Left cardiac atrium (tissue), 4 donors: ENCODE measurements at regions not wholly inside any gene's neighbourhood (a gene's known extent, or its start where the extent isn't known, plus 50 kb on each side); places are given as distances from the start of the nearest gene placed in this dataset.
A peak's percentile ranks its signal among the peaks of the same experiment; 100 is the strongest.

ENCODE experiments used
- ATAC-seq, 2 donors: fragments of 200-7000 bp; cut with Tn5 transposase; one replicate each; pipeline ENCODE4 v1.9.1; 2020; ENCODE audit warnings: mild to moderate bottlenecking in 2 of 2, moderate library complexity in 2 of 2
- DNase-seq: peaks from one replicate; pipeline ENCODE4 v3.0.0-alpha.2; 2020
- intact Hi-C, 2 donors: fragments of 100-400 bp; cut with DNase I; formaldehyde crosslinking; loops; one replicate each; pipeline versions ENCODE4 v1.14.1 to v1.15.1; 2022 to 2023
- donor health status: DM: no; HTN: yes; CAD: no.
- donor health status: DM: no; HTN: yes; CAD: no; lungs with severe emphysema.
- donor health status: DM: yes; HTN: yes; CAD: no.
- donor health status: Dilated cardiomyopathy.

GRCh38 chr3:163684651-163685050 lies 1393.6 kb downstream of the SI start:
- no peak for ATAC-seq
- DNase-seq: no peak
- intact Hi-C loops: no loop called here

DNA sequence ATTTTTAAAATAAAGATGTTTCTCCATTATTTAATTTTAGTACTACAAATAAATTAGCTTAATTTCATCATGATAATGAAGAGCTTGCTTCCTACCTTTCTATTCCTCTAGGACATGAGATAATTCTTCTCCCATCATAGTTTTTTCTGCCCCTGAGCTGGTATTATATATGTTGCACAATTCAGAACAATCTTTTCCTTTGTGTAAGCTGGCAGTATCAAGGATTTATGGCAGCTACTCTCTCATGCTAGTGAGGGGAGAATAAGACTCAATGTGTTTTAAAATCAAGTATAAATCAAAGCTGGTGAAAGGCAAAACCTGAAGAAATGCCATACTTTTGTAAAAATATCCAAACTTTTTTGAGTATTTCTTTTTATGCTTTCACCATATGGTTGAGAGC lies 1405.3 kb downstream of the SI start:
- no peak for DNase-seq
- intact Hi-C loops: no loop called here
- ATAC-seq: no peak

DNA sequence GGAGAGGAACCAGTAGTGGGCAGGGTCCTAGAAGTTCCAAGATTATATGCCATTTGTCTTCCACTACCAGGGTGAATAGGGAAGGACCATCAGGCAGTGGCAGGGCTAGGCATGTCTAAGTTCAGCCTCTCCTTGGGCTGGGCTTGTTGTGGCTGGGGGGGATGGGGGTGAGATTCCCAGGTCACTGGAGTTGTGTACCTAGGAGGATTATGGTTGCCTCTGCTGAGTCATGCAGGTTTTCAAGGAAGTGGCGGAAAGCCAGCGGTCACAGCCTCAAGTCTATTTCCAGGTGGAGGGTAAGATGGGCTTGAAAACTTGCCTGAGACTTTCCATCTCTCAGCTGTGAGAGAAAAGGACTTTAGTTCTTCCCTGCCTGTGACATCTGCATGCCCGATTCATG lies 1407.1 kb downstream of the SI start:
- intact Hi-C loops: no loop called here
- ATAC-seq (no peak), DNase-seq (no peak)

GRCh38 chr3:163664466-163664865 lies 1413.8 kb downstream of the SI start:
- no peak for ATAC-seq
- DNase-seq: no peak
- intact Hi-C loops: no loop called here

GRCh38 chr3:163657088-163657487 lies 1421.2 kb downstream of the SI start:
- no peak for ATAC-seq
- no peak for DNase-seq
- intact Hi-C loops: no loop called here

DNA sequence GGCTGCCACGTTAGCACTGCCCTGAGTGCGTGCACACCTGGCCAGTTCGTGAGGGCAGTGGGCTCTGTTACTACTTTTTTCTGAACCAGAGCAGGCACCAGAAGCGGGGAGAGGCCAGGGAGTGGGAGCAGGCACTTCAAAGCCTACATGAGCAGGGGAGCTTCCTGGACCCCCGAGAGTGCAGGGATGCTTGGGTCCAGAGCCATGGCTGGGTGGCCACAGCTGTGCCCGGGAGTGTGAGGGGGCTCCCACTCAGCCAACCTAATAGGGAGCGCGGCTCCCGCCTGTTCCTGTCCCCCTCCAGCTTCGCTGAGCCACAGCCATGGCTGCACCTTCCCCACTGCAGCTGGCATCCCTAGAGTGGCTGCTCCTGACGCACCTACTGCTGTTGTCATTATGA lies 1423.3 kb downstream of the SI start:
- intact Hi-C loops: no loop called here
- ATAC-seq: no peak
- DNase-seq: no peak

DNA sequence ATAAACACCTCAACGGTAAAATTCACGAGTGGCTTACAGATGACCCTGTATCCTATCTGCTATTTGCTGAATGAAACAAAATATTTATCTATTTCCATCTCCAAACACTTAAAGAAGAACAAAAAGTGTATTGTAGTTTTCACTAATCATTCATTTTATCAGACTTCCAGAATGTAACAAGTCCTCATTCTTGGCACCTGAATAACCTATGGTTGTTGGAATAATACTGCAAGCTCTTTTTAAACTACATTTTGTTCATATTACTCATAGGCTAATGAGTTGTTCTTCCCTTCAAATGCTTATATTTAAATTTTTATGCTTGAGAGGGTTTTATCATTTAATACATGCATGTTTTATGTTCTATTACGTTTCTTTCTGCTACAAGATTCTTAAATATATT lies 1434.1 kb downstream of the SI start:
- ATAC-seq: no peak
- no peak for DNase-seq
- intact Hi-C loops: no loop called here

DNA sequence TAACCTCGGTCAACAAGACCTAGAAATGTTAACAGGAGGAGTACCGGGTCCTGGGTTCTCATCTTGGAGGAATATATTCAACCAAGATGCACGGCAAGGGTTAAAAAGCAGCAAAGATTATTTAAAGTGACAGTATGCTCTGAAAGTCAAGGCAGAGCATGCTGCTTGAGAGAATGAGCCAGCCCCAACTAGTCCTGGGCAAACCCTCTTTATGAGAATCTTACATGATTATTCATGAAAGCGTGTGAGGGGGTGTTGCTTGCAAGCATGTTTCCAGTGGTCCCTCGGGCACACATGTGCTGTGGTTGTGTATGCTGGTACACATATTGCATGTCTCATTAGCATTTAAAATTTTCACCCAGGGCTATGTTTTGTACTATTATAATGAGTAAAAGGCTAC lies 1445.6 kb downstream of the SI start:
- ATAC-seq (no peak), DNase-seq (no peak)
- intact Hi-C loops: no loop called here

DNA sequence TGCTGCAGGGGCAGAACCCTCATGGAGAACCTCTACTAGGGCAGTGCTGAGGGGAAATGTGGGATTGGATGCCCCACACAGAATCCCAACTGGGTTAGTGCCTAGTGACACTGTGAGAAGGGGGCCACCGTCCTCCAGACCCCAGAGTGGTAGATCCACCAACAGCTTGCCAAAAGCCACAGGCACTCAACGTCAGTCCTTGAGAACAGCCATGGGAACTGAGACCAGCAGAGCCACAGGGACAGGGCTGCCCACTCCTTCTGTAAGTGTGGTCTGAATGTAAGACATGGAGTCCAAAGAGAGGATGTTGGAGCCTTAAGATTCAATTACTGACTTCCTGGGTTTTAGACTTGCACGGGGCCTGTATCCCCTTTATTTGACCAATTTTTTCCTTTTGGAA lies 1451.5 kb downstream of the SI start:
- intact Hi-C loops: no loop called here
- no peak for ATAC-seq
- no peak for DNase-seq

DNA sequence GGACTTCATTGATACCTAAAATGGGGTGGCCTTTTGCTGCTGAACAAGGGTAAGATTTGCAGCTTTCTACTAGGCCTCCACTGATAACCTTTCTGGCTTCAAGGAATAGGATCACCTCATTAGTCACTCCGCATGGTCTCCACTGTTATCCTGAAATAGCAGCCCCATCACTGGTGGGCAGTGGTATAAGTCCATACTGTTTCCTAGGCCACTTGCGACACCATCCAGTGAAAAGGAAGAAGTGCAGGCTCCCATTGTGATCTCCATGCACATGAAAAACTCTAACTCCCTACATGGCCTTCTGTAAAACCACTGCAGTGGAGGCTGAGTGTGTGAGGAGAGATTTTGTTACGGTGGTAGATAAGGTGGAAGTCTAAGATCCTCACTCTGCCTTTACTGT lies 1455.9 kb downstream of the SI start:
- intact Hi-C loops: no loop called here
- DNase-seq: no peak
- ATAC-seq: peak in 1 of 2 donors; percentile 30

GRCh38 chr3:163614886-163615285 lies 1463.4 kb downstream of the SI start:
- no peak for ATAC-seq
- intact Hi-C loops: no loop called here

GRCh38 chr3:163605915-163606314 lies 1472.4 kb downstream of the SI start:
- ATAC-seq: no peak
- intact Hi-C loops: no loop called here
- no peak for DNase-seq

More at GRCh38 chr3:163614886-163615285, 1463.4 kb downstream of the SI start:
- no peak for DNase-seq

GRCh38 chr3:163601426-163601825 lies 1476.9 kb downstream of the SI start:
- ATAC-seq: no peak

GRCh38 chr3:163587342-163587741 lies 1491.0 kb downstream of the SI start:
- no peak for ATAC-seq
- no peak for DNase-seq
- intact Hi-C loops: no loop called here

More at GRCh38 chr3:163601426-163601825, 1476.9 kb downstream of the SI start:
- no peak for DNase-seq
- intact Hi-C loops: no loop called here

DNA sequence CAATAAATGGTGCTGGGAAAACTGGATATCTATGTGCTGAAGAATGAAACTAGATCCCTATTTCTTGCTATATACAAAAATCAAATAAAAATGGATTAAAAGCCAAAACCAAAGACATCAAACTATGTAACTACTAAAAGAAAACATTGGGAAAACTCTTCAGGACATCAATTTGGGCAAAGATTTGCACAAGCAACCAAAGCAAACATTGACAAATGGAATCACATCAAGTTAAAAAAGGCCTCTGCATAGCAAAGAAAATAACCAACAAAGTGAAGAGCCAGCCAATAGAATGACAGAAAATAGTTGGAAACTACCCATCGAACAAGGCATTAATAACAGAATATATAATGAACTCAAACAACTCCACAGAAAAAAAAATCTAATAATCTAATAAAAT lies 1495.3 kb downstream of the SI start:
- DNase-seq (no peak), ATAC-seq (no peak)
- intact Hi-C loops: no loop called here

GRCh38 chr3:163577271-163577670 lies 1501.0 kb downstream of the SI start:
- ATAC-seq (no peak), DNase-seq (no peak)
- intact Hi-C loops: no loop called here

DNA sequence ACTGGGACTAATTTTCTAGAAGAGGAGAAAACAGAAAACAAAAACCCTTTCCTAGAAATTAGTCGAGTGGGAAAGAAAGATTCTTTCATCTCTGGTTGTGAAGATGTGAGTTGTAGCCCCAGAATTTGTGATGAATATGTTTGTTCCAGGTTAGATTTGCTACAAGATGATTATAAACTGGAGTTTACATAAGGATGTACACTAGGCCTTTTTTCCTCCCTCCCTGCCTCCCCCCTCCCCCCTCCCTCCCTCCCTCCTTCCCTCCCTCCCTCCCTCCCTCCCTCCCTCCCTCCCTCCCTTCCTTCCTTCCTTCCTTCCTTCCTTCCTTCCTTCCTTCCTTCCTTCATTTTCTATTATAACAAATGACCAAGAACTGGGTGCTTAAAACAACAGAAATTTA lies 1502.0 kb downstream of the SI start:
- DNase-seq: no peak
- no peak for ATAC-seq
- intact Hi-C loops: no loop called here

GRCh38 chr3:163573324-163573723 lies 1505.0 kb downstream of the SI start:
- intact Hi-C loops: no loop called here
- DNase-seq: no peak
- no peak for ATAC-seq

DNA sequence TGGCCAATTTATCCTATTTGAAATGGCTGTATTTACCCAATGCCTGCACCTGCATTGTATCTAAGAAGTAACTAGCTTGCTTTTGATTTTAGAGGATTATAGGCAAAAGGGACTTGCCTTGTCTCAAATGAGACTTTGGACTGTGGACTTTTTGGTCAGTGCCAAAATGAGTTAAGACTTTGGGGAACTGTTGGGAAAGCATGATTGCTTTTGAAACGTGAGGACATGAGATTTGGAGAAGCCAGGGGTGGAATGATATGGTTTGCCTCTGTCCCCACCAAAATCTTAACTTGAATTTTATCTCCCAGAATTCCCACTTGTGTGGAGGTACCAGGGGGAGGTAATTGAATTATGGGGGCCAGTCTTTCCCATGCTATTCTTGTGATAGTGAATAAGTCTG lies 1505.4 kb downstream of the SI start:
- no peak for ATAC-seq
- DNase-seq: no peak
- intact Hi-C loops: no loop called here

- ATAC-seq: no peak
- DNase-seq: no peak
- intact Hi-C loops: no loop called here
These were observed 1514.8 kb downstream of the SI start for GRCh38 chr3:163563485-163563884.

GRCh38 chr3:163562625-163563024 lies 1515.7 kb downstream of the SI start:
- no peak for ATAC-seq
- intact Hi-C loops: no loop called here
- no peak for DNase-seq

DNA sequence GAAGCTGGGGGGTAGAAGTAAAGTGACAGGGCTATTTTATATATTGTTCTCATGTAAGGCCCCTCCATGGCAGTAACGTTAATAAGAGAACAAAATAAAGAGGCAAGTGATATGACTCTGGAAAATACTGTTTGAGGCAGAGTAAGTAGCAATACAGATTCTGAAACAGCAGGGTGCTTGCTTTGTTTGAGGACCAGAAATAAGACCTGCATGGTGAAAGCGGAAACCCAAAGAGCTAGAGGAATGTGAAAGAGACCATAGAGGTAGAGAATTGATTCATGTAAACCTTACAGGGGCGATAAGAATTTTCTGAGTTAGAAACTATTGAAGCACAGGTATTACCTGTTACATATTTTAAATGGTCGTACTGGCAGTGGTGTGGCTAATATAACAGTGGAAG lies 1517.1 kb downstream of the SI start:
- ATAC-seq (no peak), DNase-seq (no peak)
- intact Hi-C loops: no loop called here
